Endothelial cell of umbilical vein (primary cell): ENCODE measurements at regions not wholly inside any gene's neighbourhood (a gene's known extent, or its start where the extent isn't known, plus 50 kb on each side); places are given as distances from the start of the nearest gene placed in this dataset.

Source experiments
- BruUV-seq: library from RNA; stranded (reverse); fragments of 400-500 nt; replicated peaks from 2 replicates; lab custom pipeline; 2021; lab: Mats Ljungman, UMichigan
- CTCF ChIA-PET: fragments of 300-600, 350-600 bp; sonication (Branson Sonifier 250); formaldehyde crosslinking; loops from one replicate; lab custom pipeline; 2021; ENCODE audit warnings: antibody characterized with exemption, inconsistent platforms; lab: Charles Lee
- POLR2A ChIA-PET: fragments of 300-600, 350-600 bp; sonication (Branson Sonifier 250); formaldehyde crosslinking; loops from one replicate; lab custom pipeline; 2021; ENCODE audit warnings: antibody characterized with exemption, inconsistent platforms; lab: Charles Lee
- DNase-seq: peaks from one replicate; pipeline ENCODE4 v3.0.0-alpha.2; 2011; ENCODE audit warnings: low read depth, low spot score
- FAIRE-seq: peaks from 2 replicates; lab custom pipeline; 2011; peaks lifted over from hg19 to GRCh38; lab: Jason Lieb, UNC
- H2AFZ ChIP-seq: 2 replicates; pipeline ENCODE4 v1.6.0; 2012; ENCODE audit warnings: low read depth, low read length, control low read depth, inconsistent platforms
- H3K27ac ChIP-seq: 2 replicates; pipeline ENCODE4 v1.5.1; 2011; ENCODE audit warnings: low read depth, mild to moderate bottlenecking, control low read depth, low read length, moderate library complexity; ENCODE audit not compliant: insufficient read depth
- H3K27me3 ChIP-seq, 2 experiments: 2 replicates each; pipeline versions ENCODE4 v1.6.0 to v1.6.1; 2011; ENCODE audit warnings: low read length in 2 of 2, mixed read lengths in 1 of 2; ENCODE audit not compliant: control insufficient read depth in 2 of 2, insufficient read depth in 2 of 2
- H3K36me3 ChIP-seq, 2 experiments: 2 replicates in 1 of 2; 3 replicates in 1 of 2; pipeline ENCODE4 v1.5.1; 2011; ENCODE audit warnings: low read length in 2 of 2, mild to moderate bottlenecking in 1 of 2, moderate library complexity in 1 of 2; ENCODE audit not compliant: control insufficient read depth in 2 of 2, insufficient read depth in 2 of 2; ENCODE audit errors: extremely low read depth in 1 of 2
- H3K4me1 ChIP-seq: 3 replicates; pipeline ENCODE4 v1.5.1; 2011; ENCODE audit warnings: mild to moderate bottlenecking, low read length; ENCODE audit not compliant: control insufficient read depth, insufficient read depth; ENCODE audit errors: extremely low read depth
- H3K4me2 ChIP-seq: 2 replicates; pipeline ENCODE4 v1.6.1; 2011; ENCODE audit warnings: low read length, control low read depth, mixed read lengths; ENCODE audit not compliant: insufficient read depth
- H3K4me3 ChIP-seq, 3 experiments: fragments of 200-600 bp in 1 of 3; sonication (generic), shearing (Covaris generic) in 1 of 3; replicated peaks in 1 of 3; 2 replicates each; pipeline ENCODE4 v1.5.1; 2011 to 2016; ENCODE audit warnings: control low read depth in 3 of 3, low read length in 3 of 3, mild to moderate bottlenecking in 2 of 3, inconsistent platforms in 1 of 3, low read depth in 1 of 3, moderate library complexity in 1 of 3; ENCODE audit not compliant: insufficient read depth in 1 of 3
- H3K79me2 ChIP-seq: 2 replicates; pipeline ENCODE4 v1.6.0; 2012; ENCODE audit warnings: low read length, inconsistent platforms; ENCODE audit not compliant: control insufficient read depth, insufficient read depth
- H3K9ac ChIP-seq: replicated peaks from 2 replicates; pipeline ENCODE3; 2011; ENCODE audit warnings: low read length, control low read depth; ENCODE audit not compliant: insufficient read depth; ENCODE audit errors: extremely low read depth
- H3K9me1 ChIP-seq: replicated peaks from 3 replicates; pipeline ENCODE4 v1.6.0; 2011; ENCODE audit warnings: mild to moderate bottlenecking, low read length; ENCODE audit not compliant: control insufficient read depth, insufficient read depth; ENCODE audit errors: extremely low read depth
- H3K9me3 ChIP-seq: replicated peaks from 2 replicates; pipeline ENCODE4 v1.5.1; 2012; ENCODE audit warnings: low read length, inconsistent platforms; ENCODE audit not compliant: control insufficient read depth, insufficient read depth
- H4K20me1 ChIP-seq: replicated peaks from 2 replicates; pipeline ENCODE3; 2011; ENCODE audit warnings: mild to moderate bottlenecking, low read length; ENCODE audit not compliant: control insufficient read depth, insufficient read depth; ENCODE audit errors: extremely low read depth
- EZH2 ChIP-seq: IDR thresholded peaks from 2 replicates; pipeline ENCODE4 v1.6.1; 2012; ENCODE audit warnings: borderline replicate concordance, low read depth, mild to moderate bottlenecking, moderate library complexity, low read length, inconsistent platforms; ENCODE audit not compliant: severe bottlenecking
- FOS ChIP-seq: IDR thresholded peaks from 2 replicates; pipeline ENCODE4 v1.6.1; 2011; ENCODE audit warnings: mild to moderate bottlenecking, low read length, moderate library complexity, borderline replicate concordance; ENCODE audit not compliant: insufficient read depth
- GATA2 ChIP-seq: IDR thresholded peaks from 2 replicates; pipeline ENCODE4 v1.7.0; 2011; ENCODE audit warnings: low read depth, mild to moderate bottlenecking, moderate library complexity, mixed read lengths, low read length; ENCODE audit not compliant: insufficient read length, insufficient read depth
- JUN ChIP-seq: IDR thresholded peaks from 2 replicates; pipeline ENCODE4 v1.6.1; 2011; ENCODE audit warnings: borderline replicate concordance, low read depth; ENCODE audit not compliant: insufficient read length, insufficient read depth
- MYC ChIP-seq: IDR thresholded peaks from one replicate; pipeline ENCODE4 v1.6.1; 2011; ENCODE audit warnings: mild to moderate bottlenecking, low read depth, low read length
- POLR2A ChIP-seq: IDR thresholded peaks from 2 replicates; pipeline ENCODE4 v1.6.1; 2012; ENCODE audit warnings: low read depth, mild to moderate bottlenecking, control low read depth, low read length
- POLR2AphosphoS5 ChIP-seq: IDR thresholded peaks from 2 replicates; pipeline ENCODE4 v1.6.1; 2012; ENCODE audit warnings: low read depth, mild to moderate bottlenecking, control low read depth, low read length, moderate library complexity; ENCODE audit not compliant: insufficient read depth
- dilution Hi-C: fragments of 300-500 bp; cut with MboI; formaldehyde crosslinking; loops from one replicate; pipeline ENCODE4 v1.15.0; 2019; ENCODE audit warnings: low sequenced_read_pairs; ENCODE audit not compliant: extremely low pct_ligation_motif_present
- intact Hi-C: fragments of 100-400 bp; cut with micrococcal nuclease; formaldehyde crosslinking; loops from one replicate; pipeline ENCODE4 v1.10.0; 2022
- TF ChIP-seq, protein P1 (sequence below): IDR thresholded peaks from 2 replicates; pipeline ENCODE4 v1.6.1; 2011; ENCODE audit not compliant: insufficient read depth, insufficient read length
- TF ChIP-seq, protein P2 (sequence below), 2 donors: IDR thresholded peaks; 1 replicate in 1 of 2; 2 replicates in 1 of 2; pipeline ENCODE4 v1.5.1; 2011; ENCODE audit warnings: low read length in 2 of 2, mild to moderate bottlenecking in 2 of 2, moderate library complexity in 2 of 2, control low read depth in 1 of 2, inconsistent platforms in 1 of 2, low read depth in 1 of 2; ENCODE audit not compliant: insufficient read depth in 1 of 2; ENCODE audit errors: extremely low read depth in 1 of 2

DNA sequence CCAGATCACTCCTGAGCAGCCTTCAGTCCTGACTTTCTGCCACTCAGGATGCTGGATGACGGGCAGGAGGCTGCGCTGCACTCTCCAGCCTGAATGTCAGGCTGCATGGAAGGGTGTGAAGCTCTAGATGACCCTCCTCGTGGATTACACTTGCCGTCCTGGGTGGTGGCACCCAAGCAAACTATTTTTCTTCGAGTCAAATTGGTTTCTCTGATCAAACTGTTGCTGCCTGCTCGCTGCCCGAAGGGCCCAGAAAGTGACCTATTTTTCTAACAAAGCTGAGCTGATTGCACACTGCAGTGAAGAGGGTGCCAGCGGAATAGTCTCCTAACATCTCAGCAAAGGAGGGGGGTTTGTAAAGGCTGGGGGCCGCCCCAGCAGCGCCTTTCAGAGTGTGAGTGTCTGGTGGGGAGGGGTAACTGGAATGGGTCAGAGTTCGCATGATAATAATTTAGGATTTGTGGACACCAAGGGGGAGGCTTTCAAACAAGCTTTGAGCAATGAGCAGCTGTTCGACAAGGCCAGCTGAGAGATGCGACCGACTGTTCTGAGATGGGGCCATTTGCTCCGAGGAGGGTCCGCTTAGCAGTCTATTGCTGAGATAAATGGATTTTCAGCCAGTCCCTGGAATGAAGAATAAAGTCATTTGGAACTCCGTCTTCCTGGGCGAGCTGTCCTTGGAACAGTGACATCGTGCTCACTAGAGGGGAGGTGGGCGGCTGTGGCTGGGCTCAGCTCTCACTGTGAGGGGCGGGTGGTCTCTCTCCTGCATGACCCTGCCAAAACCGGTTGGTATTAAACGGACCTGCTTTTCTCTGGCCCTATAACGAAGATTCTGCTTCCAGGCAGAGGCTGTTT lies 537.6 kb downstream of the BRD1 start:
- POLR2A ChIA-PET: no interaction called here
- no TSS peak for BruUV-seq
- CTCF ChIA-PET: no interaction called here

More for the DNA sequence above, 537.6 kb downstream of the BRD1 start:
- Histone ChIP-seq H3K79me2 (no peaks in the 10 kb centered on the region), H3K9me3 (peaks cover 5% of the 10 kb centered on the region), H3K4me2 (no peak overlapping the region), H3K27ac (no peak overlapping the region), H3K36me3 (no peaks in the 10 kb centered on the region), H2AFZ (no peak overlapping the region), H3K4me3 (no peak overlapping the region), H3K4me1 (no peaks in the 10 kb centered on the region), H3K9ac (no peak overlapping the region), H4K20me1 (no peaks in the 10 kb centered on the region), H3K9me1 (no peaks in the 10 kb centered on the region), H3K27me3 (no peaks in the 10 kb centered on the region)
- TF ChIP-seq, protein P1, sequence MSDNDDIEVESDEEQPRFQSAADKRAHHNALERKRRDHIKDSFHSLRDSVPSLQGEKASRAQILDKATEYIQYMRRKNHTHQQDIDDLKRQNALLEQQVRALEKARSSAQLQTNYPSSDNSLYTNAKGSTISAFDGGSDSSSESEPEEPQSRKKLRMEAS: no peak
- TF ChIP-seq JUN (no peak), GATA2 (no peak), EZH2 (no peak), POLR2A (no peak), MYC (no peak), POLR2AphosphoS5 (no peak), FOS (no peak)
- TF ChIP-seq, protein P2, sequence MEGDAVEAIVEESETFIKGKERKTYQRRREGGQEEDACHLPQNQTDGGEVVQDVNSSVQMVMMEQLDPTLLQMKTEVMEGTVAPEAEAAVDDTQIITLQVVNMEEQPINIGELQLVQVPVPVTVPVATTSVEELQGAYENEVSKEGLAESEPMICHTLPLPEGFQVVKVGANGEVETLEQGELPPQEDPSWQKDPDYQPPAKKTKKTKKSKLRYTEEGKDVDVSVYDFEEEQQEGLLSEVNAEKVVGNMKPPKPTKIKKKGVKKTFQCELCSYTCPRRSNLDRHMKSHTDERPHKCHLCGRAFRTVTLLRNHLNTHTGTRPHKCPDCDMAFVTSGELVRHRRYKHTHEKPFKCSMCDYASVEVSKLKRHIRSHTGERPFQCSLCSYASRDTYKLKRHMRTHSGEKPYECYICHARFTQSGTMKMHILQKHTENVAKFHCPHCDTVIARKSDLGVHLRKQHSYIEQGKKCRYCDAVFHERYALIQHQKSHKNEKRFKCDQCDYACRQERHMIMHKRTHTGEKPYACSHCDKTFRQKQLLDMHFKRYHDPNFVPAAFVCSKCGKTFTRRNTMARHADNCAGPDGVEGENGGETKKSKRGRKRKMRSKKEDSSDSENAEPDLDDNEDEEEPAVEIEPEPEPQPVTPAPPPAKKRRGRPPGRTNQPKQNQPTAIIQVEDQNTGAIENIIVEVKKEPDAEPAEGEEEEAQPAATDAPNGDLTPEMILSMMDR (IDR thresholded peaks at IDR 0.05; ENCODE audit: extremely low read depth in 1 of 2, insufficient read depth in 1 of 2, low read depth in 1 of 2, low read length in 2 of 2): no peak
- FAIRE-seq (no peak), DNase-seq (no peak)
- intact Hi-C loops: no loop called here
- dilution Hi-C loops: no loop called here
